WERI-Rb-1 (cell line): ENCODE measurements at regions not wholly inside any gene's neighbourhood (a gene's known extent, or its start where the extent isn't known, plus 50 kb on each side); places are given as distances from the start of the nearest gene placed in this dataset.

Experiments
- DNase-seq: peaks from one replicate; pipeline ENCODE4 v3.0.0-alpha.2; 2020
- H3K27ac ChIP-seq: fragments of 250-450 bp; sonication (Bioruptor Pico); 2 replicates; pipeline ENCODE4 v1.5.1; 2020; ENCODE audit warnings: mild to moderate bottlenecking, moderate library complexity
- H3K27me3 ChIP-seq: fragments of 250-450 bp; sonication (Bioruptor Pico); 2 replicates; pipeline ENCODE4 v1.5.1; 2021; ENCODE audit warnings: mild to moderate bottlenecking, low read depth, moderate library complexity; ENCODE audit not compliant: insufficient read depth, severe bottlenecking
- H3K36me3 ChIP-seq: fragments of 250-450 bp; sonication (Bioruptor Pico); 2 replicates; pipeline ENCODE4 v1.5.1; 2020; ENCODE audit warnings: mild to moderate bottlenecking, moderate library complexity
- H3K4me3 ChIP-seq: 2 replicates; pipeline ENCODE4 v1.5.1; 2011; ENCODE audit warnings: low read depth, mild to moderate bottlenecking, control low read depth, low read length
- H3K9me3 ChIP-seq: fragments of 250-450 bp; sonication (Bioruptor Pico); 2 replicates; pipeline ENCODE4 v1.5.1; 2021; ENCODE audit warnings: mild to moderate bottlenecking, moderate library complexity; ENCODE audit not compliant: severe bottlenecking
- CTCF ChIP-seq: IDR thresholded peaks from 2 replicates; pipeline ENCODE4 v1.5.1; 2011; ENCODE audit warnings: low read depth, mild to moderate bottlenecking, control low read depth, inconsistent platforms, low read length

GRCh38 chr6:130761286-130761685 is 65.9 kb upstream of the SMLR1 start:
- DNase-seq, result no peak
- no peaks in the 10 kb centered on the region for H3K9me3 ChIP-seq
- no peaks in the 10 kb centered on the region for H3K36me3 ChIP-seq
- no peak overlapping the region for H3K4me3 ChIP-seq
- no peak overlapping the region for H3K27ac ChIP-seq
- no peaks in the 10 kb centered on the region for H3K27me3 ChIP-seq
- no peak for TF ChIP-seq CTCF

GRCh38 chr6:130765181-130765727 is 62.0 kb upstream of the SMLR1 start:
- Histone ChIP-seq H3K4me3 (no peak overlapping the region), H3K27ac (no peak overlapping the region), H3K9me3 (no peaks in the 10 kb centered on the region), H3K36me3 (no peaks in the 10 kb centered on the region), H3K27me3 (no peaks in the 10 kb centered on the region)
- no peak for DNase-seq
- no peak for TF ChIP-seq CTCF

- DNase-seq, result no peak
- no peak for TF ChIP-seq CTCF
- Histone ChIP-seq H3K4me3 (no peak overlapping the region), H3K9me3 (no peaks in the 10 kb centered on the region), H3K36me3 (no peaks in the 10 kb centered on the region), H3K27ac (no peak overlapping the region), H3K27me3 (no peaks in the 10 kb centered on the region)
Observed at GRCh38 chr6:130766239-130767144, 60.7 kb upstream of the SMLR1 start.

GRCh38 chr6:130769861-130770260 is 57.3 kb upstream of the SMLR1 start:
- no peaks in the 10 kb centered on the region for H3K36me3 ChIP-seq
- H3K27ac ChIP-seq, result no peak overlapping the region
- no peaks in the 10 kb centered on the region for H3K27me3 ChIP-seq
- no peak for DNase-seq
- no peak for TF ChIP-seq CTCF
- H3K9me3 ChIP-seq, result no peaks in the 10 kb centered on the region
- no peak overlapping the region for H3K4me3 ChIP-seq

- Histone ChIP-seq H3K4me3 (no peak overlapping the region), H3K27me3 (no peaks in the 10 kb centered on the region), H3K36me3 (no peaks in the 10 kb centered on the region), H3K9me3 (no peaks in the 10 kb centered on the region), H3K27ac (no peak overlapping the region)
- no peak for TF ChIP-seq CTCF
- no peak for DNase-seq
Observed at GRCh38 chr6:130771741-130772140, 55.5 kb upstream of the SMLR1 start.
